Fibroblast of villous mesenchyme (primary cell): ENCODE measurements at regions not wholly inside any gene's neighbourhood (a gene's known extent, or its start where the extent isn't known, plus 50 kb on each side); places are given as distances from the start of the nearest gene placed in this dataset.
A peak's percentile ranks its signal among the peaks of the same experiment; 100 is the strongest.

Source experiments
- DNase-seq: peaks from one replicate; pipeline ENCODE4 v3.0.0-alpha.2; 2010; ENCODE audit warnings: low read depth
- H3K4me3 ChIP-seq: 2 replicates; pipeline ENCODE4 v1.5.1; 2011; ENCODE audit warnings: low read depth, mild to moderate bottlenecking, low read length
- TF ChIP-seq, protein P1 (sequence below): IDR thresholded peaks from 2 replicates; pipeline ENCODE4 v1.5.1; 2012; ENCODE audit warnings: low read depth, mild to moderate bottlenecking, low read length; ENCODE audit not compliant: insufficient read depth

DNA sequence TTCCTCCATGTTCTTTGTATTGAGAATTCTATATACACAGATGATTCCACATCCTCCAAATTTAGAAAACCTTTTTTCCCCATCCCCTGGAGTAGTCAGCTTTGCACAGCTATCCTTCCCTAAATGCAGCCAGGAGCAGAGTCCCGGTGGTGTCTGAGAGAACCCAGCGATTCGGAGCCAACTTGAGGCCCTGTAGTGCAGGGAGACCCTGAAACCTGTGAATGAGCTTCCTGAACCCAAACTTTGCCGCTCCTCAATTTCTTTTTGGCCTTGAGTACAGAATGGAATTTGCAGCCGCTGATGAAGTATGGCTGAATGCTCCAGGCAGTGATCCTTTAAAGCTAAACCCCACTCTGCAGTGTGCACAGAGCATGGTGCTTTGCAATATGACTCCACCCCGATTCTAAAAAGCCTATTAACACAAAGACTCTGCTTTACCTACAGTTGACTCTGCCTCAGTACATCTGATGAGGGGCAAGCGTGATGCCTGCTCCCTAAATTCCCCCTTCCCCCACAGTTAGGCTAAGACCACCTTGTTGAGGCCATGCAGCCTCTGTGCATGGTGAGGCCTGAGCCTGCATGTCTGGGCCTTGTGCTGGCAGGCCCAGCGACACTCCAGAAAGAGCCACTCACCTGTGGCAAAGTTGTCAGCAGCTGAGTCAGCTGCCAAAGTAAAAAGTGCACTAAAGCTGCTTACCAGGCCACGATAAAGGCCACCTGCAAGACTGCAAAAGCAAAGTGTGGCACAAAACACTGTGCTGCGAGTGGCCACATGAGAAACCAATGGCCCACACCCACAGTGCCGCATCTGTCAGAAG lies 82.1 kb downstream of the PLEKHG1 start:
- H3K4me3 ChIP-seq: no peak overlapping the region
- DNase-seq: no peak
- TF ChIP-seq, protein P1, sequence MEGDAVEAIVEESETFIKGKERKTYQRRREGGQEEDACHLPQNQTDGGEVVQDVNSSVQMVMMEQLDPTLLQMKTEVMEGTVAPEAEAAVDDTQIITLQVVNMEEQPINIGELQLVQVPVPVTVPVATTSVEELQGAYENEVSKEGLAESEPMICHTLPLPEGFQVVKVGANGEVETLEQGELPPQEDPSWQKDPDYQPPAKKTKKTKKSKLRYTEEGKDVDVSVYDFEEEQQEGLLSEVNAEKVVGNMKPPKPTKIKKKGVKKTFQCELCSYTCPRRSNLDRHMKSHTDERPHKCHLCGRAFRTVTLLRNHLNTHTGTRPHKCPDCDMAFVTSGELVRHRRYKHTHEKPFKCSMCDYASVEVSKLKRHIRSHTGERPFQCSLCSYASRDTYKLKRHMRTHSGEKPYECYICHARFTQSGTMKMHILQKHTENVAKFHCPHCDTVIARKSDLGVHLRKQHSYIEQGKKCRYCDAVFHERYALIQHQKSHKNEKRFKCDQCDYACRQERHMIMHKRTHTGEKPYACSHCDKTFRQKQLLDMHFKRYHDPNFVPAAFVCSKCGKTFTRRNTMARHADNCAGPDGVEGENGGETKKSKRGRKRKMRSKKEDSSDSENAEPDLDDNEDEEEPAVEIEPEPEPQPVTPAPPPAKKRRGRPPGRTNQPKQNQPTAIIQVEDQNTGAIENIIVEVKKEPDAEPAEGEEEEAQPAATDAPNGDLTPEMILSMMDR: no peak

GRCh38 chr6:150683320-150683719 lies 83.6 kb downstream of the PLEKHG1 start:
- H3K4me3 ChIP-seq: no peak overlapping the region
- DNase-seq: no peak
- TF ChIP-seq, protein P1: no peak

GRCh38 chr6:150684161-150684560 lies 84.5 kb downstream of the PLEKHG1 start:
- TF ChIP-seq, protein P1: no peak
- DNase-seq: no peak
- H3K4me3 ChIP-seq: no peak overlapping the region

GRCh38 chr6:150684714-150685459 lies 85.2 kb downstream of the PLEKHG1 start:
- TF ChIP-seq, protein P1: no peak

GRCh38 chr6:150685860-150686259 lies 86.2 kb downstream of the PLEKHG1 start:
- H3K4me3 ChIP-seq: no peak overlapping the region
- TF ChIP-seq, protein P1: peak; percentile 61
- DNase-seq: no peak

More at GRCh38 chr6:150684714-150685459, 85.2 kb downstream of the PLEKHG1 start:
- no peak overlapping the region for H3K4me3 ChIP-seq
- DNase-seq: no peak

- no peak for DNase-seq
- TF ChIP-seq, protein P1: no peak
- H3K4me3 ChIP-seq: no peak overlapping the region
These were observed 86.9 kb downstream of the PLEKHG1 start for GRCh38 chr6:150686566-150686965.
